ENCODE measurements at regions not wholly inside any gene's neighbourhood (a gene's known extent, or its start where the extent isn't known, plus 50 kb on each side); places are given as distances from the start of the nearest gene placed in this dataset.
A peak's percentile ranks its signal among the peaks of the same experiment; 100 is the strongest.

DNA sequence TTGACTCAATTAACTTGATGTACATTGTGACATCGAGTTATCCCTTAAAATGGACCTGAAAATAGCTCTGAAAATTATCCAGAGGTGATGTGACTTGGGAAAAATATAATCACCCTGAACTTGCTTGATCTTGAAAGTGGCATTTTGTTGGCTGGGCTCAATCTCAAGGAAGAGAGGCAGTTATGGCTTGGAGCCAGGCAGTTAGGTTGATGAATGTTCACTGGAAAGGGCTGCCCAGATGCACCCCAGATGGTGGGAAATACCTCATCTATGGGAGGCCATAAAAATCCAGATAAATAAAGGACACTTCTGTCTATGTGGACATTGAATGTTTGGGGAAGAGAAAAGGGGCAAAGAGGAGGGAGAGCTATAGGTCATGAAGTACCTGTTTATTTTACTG is 55.7 kb upstream of the OR5AN1 start:
- Histone ChIP-seq H3K9ac (ENCODE audit: low read length) (no peak overlapping the region), H3K4me1 (ENCODE audit: insufficient read depth, low read length) (no peaks in the 10 kb centered on the region), H4K20me1 (ENCODE audit: low read length) (no peaks in the 10 kb centered on the region), H2AFZ (ENCODE audit: low read length) (no peak overlapping the region), H3K27me3 (ENCODE audit: low read length) (peaks cover 3% of the 10 kb centered on the region; the same call in 1 of the 2 replicates), H3K79me2 (ENCODE audit: low read length) (no peaks in the 10 kb centered on the region), H3K9me3 (ENCODE audit: low read length) (0 out of 2 replicates have a peak, but pooled peaks cover 7% of the 10 kb centered on the region), H3F3A (ENCODE audit: low read length, unreplicated experiment) (no peaks in the 10 kb centered on the region), H3K36me3 (ENCODE audit: low read depth, low read length) (no peaks in the 10 kb centered on the region), H3K4me3 (ENCODE audit: low read length) (no peak overlapping the region), H3K4me2 (ENCODE audit: low read length) (no peak overlapping the region), H3K27ac (ENCODE audit: low read length) (no peak overlapping the region), H3K9me2 (replicated peaks; ENCODE audit: low read length) (no peaks in the 10 kb centered on the region)
- POLR2A ChIA-PET (ENCODE audit: unreplicated experiment): no interaction called here
- intact Hi-C loops (cut with micrococcal nuclease): no loop called here
- CTCF ChIA-PET: no interaction called here
- TF ChIP-seq, protein P1, sequence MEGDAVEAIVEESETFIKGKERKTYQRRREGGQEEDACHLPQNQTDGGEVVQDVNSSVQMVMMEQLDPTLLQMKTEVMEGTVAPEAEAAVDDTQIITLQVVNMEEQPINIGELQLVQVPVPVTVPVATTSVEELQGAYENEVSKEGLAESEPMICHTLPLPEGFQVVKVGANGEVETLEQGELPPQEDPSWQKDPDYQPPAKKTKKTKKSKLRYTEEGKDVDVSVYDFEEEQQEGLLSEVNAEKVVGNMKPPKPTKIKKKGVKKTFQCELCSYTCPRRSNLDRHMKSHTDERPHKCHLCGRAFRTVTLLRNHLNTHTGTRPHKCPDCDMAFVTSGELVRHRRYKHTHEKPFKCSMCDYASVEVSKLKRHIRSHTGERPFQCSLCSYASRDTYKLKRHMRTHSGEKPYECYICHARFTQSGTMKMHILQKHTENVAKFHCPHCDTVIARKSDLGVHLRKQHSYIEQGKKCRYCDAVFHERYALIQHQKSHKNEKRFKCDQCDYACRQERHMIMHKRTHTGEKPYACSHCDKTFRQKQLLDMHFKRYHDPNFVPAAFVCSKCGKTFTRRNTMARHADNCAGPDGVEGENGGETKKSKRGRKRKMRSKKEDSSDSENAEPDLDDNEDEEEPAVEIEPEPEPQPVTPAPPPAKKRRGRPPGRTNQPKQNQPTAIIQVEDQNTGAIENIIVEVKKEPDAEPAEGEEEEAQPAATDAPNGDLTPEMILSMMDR (conservative IDR thresholded peaks at IDR 0.05; ENCODE audit: low read depth, low read length): no peak
- ATAC-seq (no peak), DNase-seq (no peak)
- no TSS peak for BruUV-seq (replicated peaks)

DNA sequence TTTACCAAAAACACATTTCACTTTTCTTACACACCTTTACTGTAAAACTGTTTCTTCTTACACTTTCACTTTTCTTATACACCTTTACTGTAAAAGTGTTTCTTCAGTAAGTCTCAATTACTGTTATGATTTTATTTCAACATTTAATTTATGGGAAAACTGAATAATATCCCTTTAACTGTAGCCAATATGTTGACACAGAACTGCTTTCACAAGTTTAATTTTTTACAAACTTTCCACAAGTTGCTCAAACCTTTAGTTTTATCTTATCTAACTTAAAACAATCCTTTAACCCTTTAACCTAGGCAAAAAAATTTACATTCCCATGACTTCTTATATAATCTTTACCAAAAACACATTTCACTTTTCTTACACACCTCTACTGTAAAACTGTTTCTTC is 63.3 kb upstream of the OR5AN1 start:
- no peaks in the 10 kb centered on the region for H3K36me3 ChIP-seq (ENCODE audit: low read depth, low read length)
- POLR2A ChIA-PET (ENCODE audit: unreplicated experiment): no interaction called here
- H3K9ac ChIP-seq (ENCODE audit: low read length): no peak overlapping the region
- no peaks in the 10 kb centered on the region for H3K9me2 ChIP-seq (replicated peaks; ENCODE audit: low read length)
- no peaks in the 10 kb centered on the region for H3K9me3 ChIP-seq (ENCODE audit: low read length)
- CTCF ChIA-PET: no interaction called here
- H3F3A ChIP-seq (ENCODE audit: low read length, unreplicated experiment): no peaks in the 10 kb centered on the region
- no TSS peak for BruUV-seq (replicated peaks)
- no peak for ATAC-seq
- no peak overlapping the region for H3K4me2 ChIP-seq (ENCODE audit: low read length)
- no peak overlapping the region for H3K4me3 ChIP-seq (ENCODE audit: low read length)
- H3K79me2 ChIP-seq (ENCODE audit: low read length): no peaks in the 10 kb centered on the region
- intact Hi-C loops (cut with micrococcal nuclease): no loop called here
- peaks cover 7% of the 10 kb centered on the region for H3K4me1 ChIP-seq (ENCODE audit: insufficient read depth, low read length)
- peaks cover 27% of the 10 kb centered on the region for H3K27me3 ChIP-seq (ENCODE audit: low read length)
- DNase-seq: no peak
- no peak overlapping the region for H3K27ac ChIP-seq (ENCODE audit: low read length)
- H2AFZ ChIP-seq (ENCODE audit: low read length): no peak overlapping the region
- TF ChIP-seq, protein P1 (conservative IDR thresholded peaks at IDR 0.05; ENCODE audit: low read depth, low read length): no peak
- no peak for TF ChIP-seq EZH2phosphoT487 (IDR thresholded peaks at IDR 0.05; ENCODE audit: borderline replicate concordance, low read length)
- H4K20me1 ChIP-seq (ENCODE audit: low read length): no peaks in the 10 kb centered on the region

DNA sequence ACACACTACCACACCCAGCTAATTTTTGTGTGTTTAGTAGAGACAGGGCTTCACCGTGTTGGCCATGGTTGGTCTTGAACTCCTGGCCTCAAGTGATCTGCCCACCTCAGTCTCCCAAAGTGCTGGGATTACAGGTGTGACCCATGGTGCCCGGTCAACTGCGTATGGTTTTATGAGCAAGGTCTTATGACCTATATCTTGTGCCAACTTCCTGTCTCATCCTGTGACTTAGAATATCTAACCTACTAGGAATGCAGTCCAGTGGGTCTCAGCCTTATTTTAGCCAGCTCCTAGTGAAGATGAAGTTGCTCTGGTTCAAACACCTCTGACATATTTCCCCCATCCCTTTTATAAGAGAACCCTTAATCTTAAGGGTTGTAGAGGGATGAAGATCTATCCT is 66.1 kb upstream of the OR5AN1 start:
- no peak overlapping the region for H3K4me3 ChIP-seq (ENCODE audit: low read length)
- peak; percentile 64 for DNase-seq

More for the DNA sequence above, 66.1 kb upstream of the OR5AN1 start:
- TF ChIP-seq EZH2phosphoT487 (IDR thresholded peaks at IDR 0.05; ENCODE audit: borderline replicate concordance, low read length) (no peak), EZH2 (IDR thresholded peaks at IDR 0.05; ENCODE audit: low read length, unreplicated experiment) (no peak)
- TF ChIP-seq, protein P1 (conservative IDR thresholded peaks at IDR 0.05; ENCODE audit: low read depth, low read length): no peak
- H3K27ac ChIP-seq (ENCODE audit: low read length): no peak overlapping the region
- no peaks in the 10 kb centered on the region for H3K9me2 ChIP-seq (replicated peaks; ENCODE audit: low read length)
- ChIA-PET POLR2A (ENCODE audit: unreplicated experiment) (no interaction called here), CTCF (no interaction called here)
- ATAC-seq: no peak
- BruUV-seq (replicated peaks): no TSS peak
- H3K36me3 ChIP-seq (ENCODE audit: low read depth, low read length): no peaks in the 10 kb centered on the region
- H3K27me3 ChIP-seq (ENCODE audit: low read length): peaks cover 53% of the 10 kb centered on the region
- H3K9ac ChIP-seq (ENCODE audit: low read length): no peak overlapping the region
- no peaks in the 10 kb centered on the region for H3F3A ChIP-seq (ENCODE audit: low read length, unreplicated experiment)
- no peaks in the 10 kb centered on the region for H3K9me3 ChIP-seq (ENCODE audit: low read length)
- no peak overlapping the region for H3K4me2 ChIP-seq (ENCODE audit: low read length)
- intact Hi-C loops (cut with micrococcal nuclease): no loop called here
- H2AFZ ChIP-seq (ENCODE audit: low read length): no peak overlapping the region
- H3K4me1 ChIP-seq (ENCODE audit: insufficient read depth, low read length): peaks cover 7% of the 10 kb centered on the region
- H4K20me1 ChIP-seq (ENCODE audit: low read length): no peaks in the 10 kb centered on the region
- no peaks in the 10 kb centered on the region for H3K79me2 ChIP-seq (ENCODE audit: low read length)
